HFF-Myc (cell line): ENCODE measurements at regions not wholly inside any gene's neighbourhood (a gene's known extent, or its start where the extent isn't known, plus 50 kb on each side); places are given as distances from the start of the nearest gene placed in this dataset.

Experiments
- DNase-seq: peaks from one replicate; pipeline ENCODE4 v3.0.0-alpha.2; 2011; ENCODE audit warnings: low read depth; ENCODE audit errors: extremely low read depth
- H3K4me3 ChIP-seq: replicated peaks from 2 replicates; pipeline ENCODE4 v1.5.1; 2011; ENCODE audit warnings: low read depth, mild to moderate bottlenecking, control low read depth, low read length
- TF ChIP-seq, protein P1 (sequence below): IDR thresholded peaks from 2 replicates; pipeline ENCODE4 v1.5.1; 2012; ENCODE audit warnings: mild to moderate bottlenecking, low read depth, low read length, control low read depth; ENCODE audit errors: missing control alignments

DNA sequence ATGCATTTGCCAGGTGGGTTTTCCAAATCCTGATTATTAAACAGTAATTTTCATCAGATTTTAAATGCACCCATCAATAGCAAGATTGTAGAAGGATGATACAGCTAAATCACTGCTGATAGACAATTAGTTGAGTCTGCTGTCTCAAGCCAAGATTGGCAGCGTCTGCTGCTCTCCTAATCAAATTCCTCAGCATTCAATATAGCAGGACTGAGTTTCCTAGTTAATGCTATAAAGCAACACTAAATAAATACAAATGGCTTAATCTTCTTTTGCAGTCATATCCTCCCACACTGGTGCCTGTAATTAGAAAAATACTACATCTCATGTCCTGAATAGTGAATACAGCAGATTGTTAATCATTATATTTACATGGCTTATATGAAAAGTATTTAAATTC, 1028.8 kb downstream of the ADGRL2 start:
- H3K4me3 ChIP-seq: no peak overlapping the region
- TF ChIP-seq, protein P1, sequence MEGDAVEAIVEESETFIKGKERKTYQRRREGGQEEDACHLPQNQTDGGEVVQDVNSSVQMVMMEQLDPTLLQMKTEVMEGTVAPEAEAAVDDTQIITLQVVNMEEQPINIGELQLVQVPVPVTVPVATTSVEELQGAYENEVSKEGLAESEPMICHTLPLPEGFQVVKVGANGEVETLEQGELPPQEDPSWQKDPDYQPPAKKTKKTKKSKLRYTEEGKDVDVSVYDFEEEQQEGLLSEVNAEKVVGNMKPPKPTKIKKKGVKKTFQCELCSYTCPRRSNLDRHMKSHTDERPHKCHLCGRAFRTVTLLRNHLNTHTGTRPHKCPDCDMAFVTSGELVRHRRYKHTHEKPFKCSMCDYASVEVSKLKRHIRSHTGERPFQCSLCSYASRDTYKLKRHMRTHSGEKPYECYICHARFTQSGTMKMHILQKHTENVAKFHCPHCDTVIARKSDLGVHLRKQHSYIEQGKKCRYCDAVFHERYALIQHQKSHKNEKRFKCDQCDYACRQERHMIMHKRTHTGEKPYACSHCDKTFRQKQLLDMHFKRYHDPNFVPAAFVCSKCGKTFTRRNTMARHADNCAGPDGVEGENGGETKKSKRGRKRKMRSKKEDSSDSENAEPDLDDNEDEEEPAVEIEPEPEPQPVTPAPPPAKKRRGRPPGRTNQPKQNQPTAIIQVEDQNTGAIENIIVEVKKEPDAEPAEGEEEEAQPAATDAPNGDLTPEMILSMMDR: no peak

DNA sequence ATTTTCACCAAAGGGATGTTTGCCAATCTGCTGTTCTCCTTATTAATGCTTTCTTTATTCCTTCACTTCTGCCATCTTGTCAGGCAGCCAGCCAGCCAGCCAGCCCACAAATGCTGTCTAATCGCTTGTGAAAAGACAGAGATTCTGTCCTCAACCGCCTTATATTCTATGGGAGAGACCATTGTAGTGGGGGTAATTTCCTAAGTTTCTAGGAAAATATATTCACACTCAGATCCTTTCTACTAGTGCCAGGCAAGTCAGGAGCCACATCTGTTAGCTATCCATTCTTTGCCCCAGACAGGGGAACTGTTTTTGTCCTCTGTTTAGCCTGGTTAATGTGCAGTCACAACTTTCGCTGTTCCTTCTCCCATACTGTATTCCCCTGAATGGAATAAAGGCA, 1023.1 kb downstream of the ADGRL2 start:
- no peak overlapping the region for H3K4me3 ChIP-seq
- DNase-seq: no peak
- TF ChIP-seq, protein P1: no peak

More for the DNA sequence above, 1028.8 kb downstream of the ADGRL2 start:
- DNase-seq: no peak

DNA sequence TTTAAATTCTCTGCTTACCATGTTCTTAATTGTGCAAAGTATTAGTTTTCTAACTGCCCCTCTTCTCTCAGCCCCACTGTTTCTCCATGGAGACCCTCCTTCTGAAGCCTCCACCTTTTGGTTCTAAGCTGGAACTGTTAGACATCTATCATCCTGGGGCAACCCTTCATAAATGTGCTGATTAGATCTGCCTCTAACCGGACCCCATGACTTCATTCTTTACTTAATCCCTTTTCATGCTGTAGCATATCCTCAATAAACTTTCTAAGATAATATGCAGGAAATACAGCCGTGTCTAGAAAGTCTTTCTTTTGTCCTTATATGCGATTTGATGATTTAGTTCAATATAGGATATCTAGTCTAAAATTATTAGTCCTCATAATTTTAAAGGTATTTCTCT, 1020.1 kb downstream of the ADGRL2 start:
- no peak for DNase-seq
- TF ChIP-seq, protein P1: no peak
- H3K4me3 ChIP-seq: no peak overlapping the region

DNA sequence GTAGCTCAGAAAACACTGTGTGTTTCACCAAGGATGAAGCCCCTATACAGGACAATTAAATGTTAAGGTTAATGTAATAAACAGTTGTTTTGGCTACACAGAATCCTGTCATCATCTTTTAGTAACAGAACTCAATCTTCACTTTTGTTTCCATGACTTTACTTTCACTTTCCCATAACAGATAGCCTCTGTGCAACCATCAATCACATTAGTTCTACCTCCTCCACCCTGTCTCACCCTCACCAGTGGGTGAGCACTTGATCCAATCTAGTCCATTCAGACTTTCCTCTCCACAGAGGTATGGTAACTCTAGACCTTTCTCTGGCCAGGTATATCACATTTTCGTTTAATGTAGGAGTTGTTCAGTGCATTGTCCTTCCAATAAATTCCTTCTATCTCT, 1018.5 kb downstream of the ADGRL2 start:
- TF ChIP-seq, protein P1: no peak
- DNase-seq: no peak
- H3K4me3 ChIP-seq: no peak overlapping the region

DNA sequence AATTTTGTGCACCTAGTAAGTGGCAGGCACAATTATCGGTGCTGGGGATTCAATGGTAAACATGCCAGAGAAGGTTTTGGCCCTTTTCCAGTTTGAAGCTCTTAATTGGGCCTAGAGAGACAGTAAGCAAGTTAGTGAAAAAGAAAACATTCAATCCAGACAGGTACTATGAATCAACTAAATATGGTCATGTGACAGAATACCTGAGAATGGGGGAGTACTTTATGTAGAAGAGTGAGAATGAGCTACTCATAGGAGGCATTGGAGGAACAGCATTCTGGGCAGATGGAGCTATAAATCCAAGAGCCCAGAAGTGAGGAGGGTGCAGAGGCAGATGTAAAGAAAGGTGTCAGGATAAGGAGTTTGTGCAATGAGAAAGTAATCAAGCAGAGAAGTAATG, 1017.9 kb downstream of the ADGRL2 start:
- H3K4me3 ChIP-seq: no peak overlapping the region
- no peak for DNase-seq
- TF ChIP-seq, protein P1: no peak

DNA sequence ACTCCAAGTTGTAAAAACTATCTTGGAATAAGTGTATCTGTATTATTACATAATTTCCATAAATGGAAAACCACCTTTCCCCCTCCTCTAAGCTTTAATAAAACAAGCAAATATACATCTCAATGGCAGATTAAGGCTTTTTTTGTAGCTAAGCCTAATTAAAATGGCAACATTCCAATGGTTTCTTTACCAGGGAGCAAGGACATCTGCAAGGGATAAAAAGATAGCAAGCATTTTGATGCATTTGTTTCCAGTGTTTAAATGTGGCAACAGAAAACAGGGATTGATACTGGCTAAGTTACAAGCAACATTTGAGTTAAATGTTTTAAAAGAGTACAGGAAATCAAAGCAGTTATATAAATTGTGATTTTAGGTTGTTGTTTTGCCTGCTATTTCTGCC, 1012.7 kb downstream of the ADGRL2 start:
- TF ChIP-seq, protein P1: no peak
- H3K4me3 ChIP-seq: no peak overlapping the region
- DNase-seq: no peak

DNA sequence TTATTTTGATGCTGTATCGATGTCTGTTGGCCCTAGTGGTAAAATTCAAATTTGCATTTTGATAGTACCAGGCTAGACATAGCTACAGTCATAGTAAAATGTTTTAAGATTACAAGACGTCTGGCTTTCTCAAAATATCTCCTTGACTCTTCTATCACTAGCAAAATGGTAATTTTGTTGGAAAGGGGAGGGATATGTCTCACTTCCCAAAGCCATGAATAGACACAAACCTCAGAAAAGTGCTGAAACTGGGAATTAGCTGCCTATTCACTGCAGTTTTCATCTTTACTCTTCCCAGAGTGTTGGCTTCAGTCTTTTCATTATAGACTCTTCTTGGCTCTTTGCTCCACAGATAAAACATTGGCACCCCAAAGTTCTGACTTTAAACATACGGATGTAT, 1009.9 kb downstream of the ADGRL2 start:
- TF ChIP-seq, protein P1: no peak
- DNase-seq: no peak
- no peak overlapping the region for H3K4me3 ChIP-seq
